Fibroblast of pulmonary artery (primary cell): ENCODE measurements at regions not wholly inside any gene's neighbourhood (a gene's known extent, or its start where the extent isn't known, plus 50 kb on each side); places are given as distances from the start of the nearest gene placed in this dataset.

Source experiments
- DNase-seq: peaks from one replicate; pipeline ENCODE4 v3.0.0-alpha.2; 2010; ENCODE audit warnings: low read depth
- H3K4me3 ChIP-seq: replicated peaks from 2 replicates; pipeline ENCODE4 v1.5.1; 2011; ENCODE audit warnings: low read depth, mild to moderate bottlenecking, control low read depth, low read length, moderate library complexity
- CTCF ChIP-seq: IDR thresholded peaks from 2 replicates; pipeline ENCODE4 v1.5.1; 2011; ENCODE audit warnings: mild to moderate bottlenecking, control low read depth, low read length, inconsistent platforms; ENCODE audit errors: missing control alignments

GRCh38 chr15:35618260-35619188, 72.6 kb upstream of the DPH6 start:
- no peak for TF ChIP-seq CTCF
- no peak overlapping the region for H3K4me3 ChIP-seq
- peak; percentile 31 for DNase-seq

GRCh38 chr15:35622641-35623340, 76.8 kb upstream of the DPH6 start:
- no peak overlapping the region for H3K4me3 ChIP-seq

GRCh38 chr15:35624881-35625280, 78.9 kb upstream of the DPH6 start:
- H3K4me3 ChIP-seq: no peak overlapping the region
- peak; percentile 93 for DNase-seq
- TF ChIP-seq CTCF: no peak

More at GRCh38 chr15:35622641-35623340, 76.8 kb upstream of the DPH6 start:
- TF ChIP-seq CTCF: no peak
- DNase-seq: no peak

- DNase-seq: peak; percentile 22
- H3K4me3 ChIP-seq: no peak overlapping the region
- TF ChIP-seq CTCF: no peak
Observed at GRCh38 chr15:35626571-35627318, 80.8 kb upstream of the DPH6 start.

GRCh38 chr15:35627696-35628095, 81.7 kb upstream of the DPH6 start:
- H3K4me3 ChIP-seq: no peak overlapping the region
- DNase-seq: no peak
- TF ChIP-seq CTCF: no peak

- TF ChIP-seq CTCF: no peak
- no peak overlapping the region for H3K4me3 ChIP-seq
- DNase-seq: no peak
Observed at GRCh38 chr15:35629766-35630165, 83.8 kb upstream of the DPH6 start.
